Liver (tissue), 2 donors: ENCODE measurements at regions not wholly inside any gene's neighbourhood (a gene's known extent, or its start where the extent isn't known, plus 50 kb on each side); places are given as distances from the start of the nearest gene placed in this dataset.

Experiments used
- MAX ChIP-seq: IDR thresholded peaks from 2 replicates; pipeline ENCODE4 v1.6.1; 2016; ENCODE audit warnings: antibody characterized with exemption
- TF ChIP-seq, protein P1 (sequence below): fragments of 150-350 bp; IDR thresholded peaks from 2 replicates; pipeline ENCODE4 v1.5.1; 2017; ENCODE audit warnings: improper control_type of control experiment, low read depth, low read length; ENCODE audit not compliant: missing input control
- donor health status: healthy.

- TF ChIP-seq, protein P1, sequence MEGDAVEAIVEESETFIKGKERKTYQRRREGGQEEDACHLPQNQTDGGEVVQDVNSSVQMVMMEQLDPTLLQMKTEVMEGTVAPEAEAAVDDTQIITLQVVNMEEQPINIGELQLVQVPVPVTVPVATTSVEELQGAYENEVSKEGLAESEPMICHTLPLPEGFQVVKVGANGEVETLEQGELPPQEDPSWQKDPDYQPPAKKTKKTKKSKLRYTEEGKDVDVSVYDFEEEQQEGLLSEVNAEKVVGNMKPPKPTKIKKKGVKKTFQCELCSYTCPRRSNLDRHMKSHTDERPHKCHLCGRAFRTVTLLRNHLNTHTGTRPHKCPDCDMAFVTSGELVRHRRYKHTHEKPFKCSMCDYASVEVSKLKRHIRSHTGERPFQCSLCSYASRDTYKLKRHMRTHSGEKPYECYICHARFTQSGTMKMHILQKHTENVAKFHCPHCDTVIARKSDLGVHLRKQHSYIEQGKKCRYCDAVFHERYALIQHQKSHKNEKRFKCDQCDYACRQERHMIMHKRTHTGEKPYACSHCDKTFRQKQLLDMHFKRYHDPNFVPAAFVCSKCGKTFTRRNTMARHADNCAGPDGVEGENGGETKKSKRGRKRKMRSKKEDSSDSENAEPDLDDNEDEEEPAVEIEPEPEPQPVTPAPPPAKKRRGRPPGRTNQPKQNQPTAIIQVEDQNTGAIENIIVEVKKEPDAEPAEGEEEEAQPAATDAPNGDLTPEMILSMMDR = no peak
- TF ChIP-seq MAX = no peak
Measured at GRCh38 chr3:35067750-35068149, 571.6 kb upstream of the ARPP21 start.
